ENCODE measurements at regions not wholly inside any gene's neighbourhood (a gene's known extent, or its start where the extent isn't known, plus 50 kb on each side); places are given as distances from the start of the nearest gene placed in this dataset.

DNA sequence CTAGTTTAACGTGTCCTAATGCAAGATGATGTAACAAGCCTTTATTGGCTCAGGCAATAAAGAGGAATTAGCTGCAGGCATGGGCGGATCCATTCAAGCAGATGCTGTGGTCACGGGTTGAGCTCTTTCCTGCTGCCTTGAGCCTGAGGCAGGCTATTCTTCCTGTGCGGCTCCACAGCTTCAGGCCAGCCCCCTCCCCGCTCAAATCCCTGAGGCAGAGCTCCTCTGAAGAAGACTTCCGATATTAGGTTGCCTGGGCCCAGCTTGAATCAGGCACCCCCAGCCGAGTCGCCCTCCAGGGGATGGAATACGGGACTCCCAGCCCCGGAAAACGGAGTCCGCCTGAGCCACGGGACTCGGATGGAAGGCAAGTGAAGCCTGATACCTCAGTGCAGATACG, 95.0 kb upstream of the RUFY1 start:
- DNase-seq, result no peak
- TF ChIP-seq, protein P1, sequence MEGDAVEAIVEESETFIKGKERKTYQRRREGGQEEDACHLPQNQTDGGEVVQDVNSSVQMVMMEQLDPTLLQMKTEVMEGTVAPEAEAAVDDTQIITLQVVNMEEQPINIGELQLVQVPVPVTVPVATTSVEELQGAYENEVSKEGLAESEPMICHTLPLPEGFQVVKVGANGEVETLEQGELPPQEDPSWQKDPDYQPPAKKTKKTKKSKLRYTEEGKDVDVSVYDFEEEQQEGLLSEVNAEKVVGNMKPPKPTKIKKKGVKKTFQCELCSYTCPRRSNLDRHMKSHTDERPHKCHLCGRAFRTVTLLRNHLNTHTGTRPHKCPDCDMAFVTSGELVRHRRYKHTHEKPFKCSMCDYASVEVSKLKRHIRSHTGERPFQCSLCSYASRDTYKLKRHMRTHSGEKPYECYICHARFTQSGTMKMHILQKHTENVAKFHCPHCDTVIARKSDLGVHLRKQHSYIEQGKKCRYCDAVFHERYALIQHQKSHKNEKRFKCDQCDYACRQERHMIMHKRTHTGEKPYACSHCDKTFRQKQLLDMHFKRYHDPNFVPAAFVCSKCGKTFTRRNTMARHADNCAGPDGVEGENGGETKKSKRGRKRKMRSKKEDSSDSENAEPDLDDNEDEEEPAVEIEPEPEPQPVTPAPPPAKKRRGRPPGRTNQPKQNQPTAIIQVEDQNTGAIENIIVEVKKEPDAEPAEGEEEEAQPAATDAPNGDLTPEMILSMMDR (IDR thresholded peaks at IDR 0.05), result no peak
- Mint-ChIP-seq H3K9me3 (peaks cover 64% of the 10 kb centered on the region), H3K27me3 (ENCODE audit: low read depth, poor library complexity) (peaks cover 11% of the 10 kb centered on the region), H3K27ac (no peak overlapping the region), H3K4me3 (no peak overlapping the region), H3K4me1 (peaks cover 5% of the 10 kb centered on the region), H3K36me3 (ENCODE audit: low read depth) (peaks cover 5% of the 10 kb centered on the region)

DNA sequence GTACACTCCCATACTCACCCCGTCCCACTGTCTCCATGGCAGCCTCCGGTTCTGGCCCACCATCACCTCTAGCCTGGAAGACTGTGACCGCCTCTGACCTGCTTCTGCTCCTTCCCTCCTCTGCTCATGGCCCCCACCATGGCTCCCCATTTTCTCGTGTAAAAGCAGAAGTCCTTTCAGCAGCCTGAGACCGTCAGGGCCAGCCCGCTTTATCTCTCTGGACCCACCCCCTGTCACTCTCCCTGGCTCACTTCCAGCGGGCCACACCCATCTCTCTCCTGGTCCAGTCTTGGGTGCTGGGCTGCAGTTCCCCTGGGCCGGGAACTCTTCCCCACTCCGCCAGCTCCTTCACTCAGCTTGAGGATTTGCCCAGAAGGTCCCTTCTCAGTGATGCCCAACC, 96.0 kb upstream of the RUFY1 start:
- DNase-seq, result no peak
- Mint-ChIP-seq H3K27ac (no peak overlapping the region), H3K36me3 (ENCODE audit: low read depth) (peaks cover 5% of the 10 kb centered on the region), H3K9me3 (peaks cover 71% of the 10 kb centered on the region), H3K4me3 (no peak overlapping the region), H3K4me1 (no peaks in the 10 kb centered on the region), H3K27me3 (ENCODE audit: low read depth, poor library complexity) (peaks cover 7% of the 10 kb centered on the region)
- TF ChIP-seq, protein P1 (IDR thresholded peaks at IDR 0.05), result no peak

DNA sequence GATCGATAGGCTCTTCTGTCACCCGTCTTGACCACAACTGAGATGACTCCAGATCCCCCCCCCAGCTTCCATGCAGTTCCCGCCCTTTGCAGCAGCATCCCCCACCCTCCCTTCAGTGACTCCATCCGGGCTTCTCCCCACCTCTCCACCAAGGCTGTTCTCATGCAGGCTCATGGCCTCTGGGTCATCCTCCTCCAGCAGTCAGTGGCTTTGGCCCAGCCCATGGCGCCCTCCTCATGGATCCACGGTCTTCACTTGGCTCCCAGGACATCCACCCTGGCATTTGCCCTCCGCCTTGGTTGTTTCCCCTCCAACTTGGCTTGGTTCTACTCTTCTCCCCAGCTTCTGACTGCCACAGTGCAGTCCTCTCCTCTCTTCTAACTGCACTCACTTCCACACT, 96.7 kb upstream of the RUFY1 start:
- Mint-ChIP-seq H3K27ac (no peak overlapping the region), H3K4me1 (no peaks in the 10 kb centered on the region)
- DNase-seq, result no peak

DNA sequence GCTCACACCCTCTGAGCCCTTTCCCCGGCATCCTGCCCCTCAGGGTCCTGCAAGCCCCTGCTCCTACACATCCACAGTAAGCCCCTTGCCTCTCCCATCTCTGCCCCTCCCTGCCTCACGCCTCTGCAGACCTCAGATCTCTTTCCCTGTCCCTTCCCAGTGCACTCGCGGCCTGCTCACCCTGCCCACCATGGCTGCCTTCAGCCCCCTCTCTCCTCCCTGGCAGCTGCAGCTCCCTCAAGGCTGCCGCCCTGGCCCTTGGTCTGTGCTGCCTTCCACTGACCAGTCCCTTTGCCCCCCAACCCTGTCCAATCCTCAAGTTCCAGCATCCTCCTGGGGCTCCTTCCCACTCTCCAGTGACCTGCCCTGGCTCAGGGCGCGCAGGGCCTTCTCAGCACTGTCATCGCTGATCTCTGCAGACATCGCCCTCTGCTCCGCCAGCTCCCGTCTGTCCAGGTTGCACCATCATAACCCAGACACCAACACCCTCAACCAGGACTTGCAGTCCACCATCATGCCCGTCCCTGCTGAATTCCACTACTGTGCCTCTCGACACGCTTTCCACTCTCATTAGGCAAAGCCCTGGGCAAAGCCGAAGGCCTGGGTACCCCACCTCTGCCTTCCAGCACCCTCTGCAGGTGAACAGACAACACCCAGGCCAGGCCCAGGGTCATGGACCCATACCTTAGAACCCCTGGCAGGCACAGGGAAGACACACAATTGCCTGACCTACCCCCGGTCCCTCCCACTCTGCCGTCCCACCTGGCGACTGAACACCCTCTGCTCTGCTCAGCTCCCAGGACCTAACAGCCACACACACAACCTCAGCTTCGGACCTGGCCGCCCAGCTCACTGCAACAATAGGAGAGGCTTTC, 97.8 kb upstream of the RUFY1 start:
- H3K36me3 Mint-ChIP-seq (ENCODE audit: low read depth), result peaks cover 3% of the 10 kb centered on the region
- H3K9me3 Mint-ChIP-seq, result peaks cover 68% of the 10 kb centered on the region
- peak overlapping the region; percentile 7 for H3K4me3 Mint-ChIP-seq
- TF ChIP-seq, protein P1 (IDR thresholded peaks at IDR 0.05), result no peak
- no peak for DNase-seq
- no peaks in the 10 kb centered on the region for H3K4me1 Mint-ChIP-seq
- H3K27me3 Mint-ChIP-seq (ENCODE audit: low read depth, poor library complexity), result peaks cover 5% of the 10 kb centered on the region
- no peak overlapping the region for H3K27ac Mint-ChIP-seq

More for the DNA sequence above, 96.7 kb upstream of the RUFY1 start:
- peaks cover 5% of the 10 kb centered on the region for H3K36me3 Mint-ChIP-seq (ENCODE audit: low read depth)
- TF ChIP-seq, protein P1 (IDR thresholded peaks at IDR 0.05), result no peak
- peaks cover 70% of the 10 kb centered on the region for H3K9me3 Mint-ChIP-seq
- peaks cover 5% of the 10 kb centered on the region for H3K27me3 Mint-ChIP-seq (ENCODE audit: low read depth, poor library complexity)
- H3K4me3 Mint-ChIP-seq, result no peak overlapping the region

DNA sequence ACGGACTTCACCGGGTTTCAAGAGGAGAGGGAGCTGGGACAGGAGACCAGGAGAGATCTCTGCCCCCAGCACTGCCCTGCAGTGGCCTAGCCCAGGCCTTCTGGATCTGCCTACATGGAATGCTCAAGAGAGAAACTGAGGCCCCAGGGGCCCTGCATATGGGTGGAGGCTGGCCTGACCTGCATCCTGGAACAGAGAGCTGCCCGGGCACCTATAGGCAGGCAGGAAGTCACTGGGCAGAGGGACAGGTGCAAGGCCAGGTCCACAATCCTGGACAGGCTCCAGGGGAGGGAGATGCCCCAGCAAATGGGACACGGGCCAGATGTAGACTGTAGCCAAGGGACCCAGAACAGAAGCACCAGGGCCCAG, 98.5 kb upstream of the RUFY1 start:
- peaks cover 2% of the 10 kb centered on the region for H3K27me3 Mint-ChIP-seq (ENCODE audit: low read depth, poor library complexity)
- no peaks in the 10 kb centered on the region for H3K36me3 Mint-ChIP-seq (ENCODE audit: low read depth)
- H3K9me3 Mint-ChIP-seq, result peaks cover 61% of the 10 kb centered on the region

More for the DNA sequence above, 98.5 kb upstream of the RUFY1 start:
- Mint-ChIP-seq H3K27ac (no peak overlapping the region), H3K4me1 (no peaks in the 10 kb centered on the region), H3K4me3 (no peak overlapping the region)
- TF ChIP-seq, protein P1 (IDR thresholded peaks at IDR 0.05), result no peak
- no peak for DNase-seq
